ENCODE measurements at regions not wholly inside any gene's neighbourhood (a gene's known extent, or its start where the extent isn't known, plus 50 kb on each side); places are given as distances from the start of the nearest gene placed in this dataset.

- Mint-ChIP-seq H3K9me3 (peaks cover 13% of the 10 kb centered on the region in 2 experiments), H3K27me3 (ENCODE audit: low read depth) (peaks cover 1% of the 10 kb centered on the region; the same call in 1 of the 2 replicates), H3K4me3 (no peak overlapping the region), H3K4me1 (peaks cover 9% of the 10 kb centered on the region in 2 experiments), H3K27ac (peak overlapping the region in 1 of 3 experiments; percentile 65; a peak in 1 of 7 replicates), H3K36me3 (ENCODE audit: insufficient read depth in 1 of 3, low read depth in 3 of 3) (peaks cover 4 to 13% (median 6%) of the 10 kb centered on the region in 3 experiments; a peak in 5 of 7 replicates)
- Histone ChIP-seq H2BK5ac (ENCODE audit: insufficient read length, low read length) (no peak overlapping the region), H3K79me2 (ENCODE audit: insufficient read depth, low read length) (no peaks in the 10 kb centered on the region), H2BK120ac (ENCODE audit: low read depth, low read length, poor library complexity, severe bottlenecking) (no peak overlapping the region), H3K9ac (ENCODE audit: extremely low read depth, insufficient read length, low read length) (no peak overlapping the region), H2BK20ac (ENCODE audit: low read depth, low read length, poor library complexity, severe bottlenecking) (no peak overlapping the region), H3T11ph (ENCODE audit: low read length) (no peak overlapping the region), H3K4me2 (ENCODE audit: insufficient read depth, insufficient read length, low read length) (no peak overlapping the region), H3K23ac (ENCODE audit: insufficient read length, low read depth, low read length) (no peak overlapping the region), H3K27me3 (ENCODE audit: insufficient read depth, low read length) (no peaks in the 10 kb centered on the region), H3K56ac (ENCODE audit: insufficient read length, low read depth, low read length) (no peak overlapping the region), H4K91ac (ENCODE audit: insufficient read length, low read depth, low read length) (no peak overlapping the region), H3K18ac (ENCODE audit: insufficient read length, low read depth, low read length) (no peak overlapping the region), H3K9me3 (ENCODE audit: control insufficient read depth, low read depth, low read length) (no peaks in the 10 kb centered on the region), H3K4me1 (ENCODE audit: insufficient read depth, low read length) (no peaks in the 10 kb centered on the region), H3K23me2 (ENCODE audit: insufficient read length, low read depth, low read length, poor library complexity, severe bottlenecking) (no peaks in the 10 kb centered on the region), H4K20me1 (ENCODE audit: control insufficient read depth, insufficient read depth, insufficient read length) (no peaks in the 10 kb centered on the region), H2AFZ (ENCODE audit: low read length) (no peak overlapping the region), H3K4ac (ENCODE audit: low read depth, low read length) (no peak overlapping the region), H2BK12ac (ENCODE audit: insufficient read length, low read depth, low read length) (no peak overlapping the region), H2BK15ac (ENCODE audit: low read depth, low read length) (no peak overlapping the region), H3K14ac (ENCODE audit: insufficient read depth, low read length) (no peak overlapping the region), H2AK5ac (ENCODE audit: insufficient read length, low read length) (no peak overlapping the region), H4K8ac (replicated peaks; ENCODE audit: insufficient read length, low read depth, low read length) (no peak overlapping the region), H4K5ac (ENCODE audit: insufficient read length, low read depth, low read length) (no peak overlapping the region), H3K27ac (ENCODE audit: insufficient read length, low read depth, low read length) (no peak overlapping the region), H3K79me1 (ENCODE audit: insufficient read depth, low read depth, low read length, poor library complexity, severe bottlenecking) (no peaks in the 10 kb centered on the region)
- WGBS (ENCODE audit: extremely low coverage, insufficient read length, low lambda C conversion rate): no CpG with 5 or more reads among the region's 9 CpGs
- peak; percentile 5 for DNase-seq
- no peak for TF ChIP-seq CTCF (conservative IDR thresholded peaks at IDR 0.05)
Measured at GRCh38 chr2:8554296-8554806, 127.5 kb upstream of the ID2 start.

Data from H9 (cell line).